Kidney tubule cell (primary cell): ENCODE measurements at regions not wholly inside any gene's neighbourhood (a gene's known extent, or its start where the extent isn't known, plus 50 kb on each side); places are given as distances from the start of the nearest gene placed in this dataset.
"Not testable (repeated sequence)": the region's sequence is repeated elsewhere in the genome, so short reads cannot be mapped to it uniquely, and the experiment has no call there.

Experiments
- DNase-seq: peaks from one replicate; pipeline ENCODE4 v3.0.0-alpha.2; 2018; ENCODE audit warnings: low spot score

DNA sequence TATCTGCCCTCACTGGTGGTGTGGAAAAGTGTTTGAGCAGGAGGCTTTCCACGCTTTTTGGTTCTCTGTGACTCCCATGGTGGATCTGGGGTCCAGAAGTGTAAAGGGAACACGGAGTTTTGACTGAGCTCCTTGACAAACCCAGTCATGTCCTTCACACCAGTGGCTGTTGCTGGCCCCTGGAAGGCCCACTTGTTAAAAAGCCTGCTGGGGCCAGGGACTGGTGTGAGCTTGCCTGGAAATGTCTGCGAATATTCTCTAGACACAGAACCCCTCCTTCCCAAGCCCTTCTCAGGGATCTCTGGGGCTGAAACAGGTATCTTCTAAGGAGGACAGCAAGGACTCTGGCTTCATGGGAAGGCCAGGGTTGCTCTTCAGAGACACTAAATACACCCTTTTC, 343.0 kb downstream of the TCERG1L start:
- no peak for DNase-seq

DNA sequence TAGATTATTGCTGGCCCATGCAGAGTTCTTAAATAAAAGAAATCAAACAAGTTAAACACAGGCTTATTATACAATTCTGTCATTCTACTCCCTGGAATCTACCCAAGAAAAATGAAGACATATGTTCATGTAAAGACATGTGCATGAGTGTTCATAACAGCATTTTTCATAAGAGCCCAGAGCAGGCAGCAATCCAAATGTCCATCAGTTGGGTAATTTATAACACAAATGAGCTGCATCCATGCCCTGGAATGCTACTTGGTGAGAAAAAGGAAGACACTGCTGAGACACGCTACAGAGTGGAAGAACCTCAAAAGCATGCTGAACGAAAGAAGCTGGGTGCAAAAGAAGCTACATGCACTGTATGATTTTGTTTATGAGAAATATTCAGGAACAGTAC, 342.6 kb downstream of the TCERG1L start:
- DNase-seq, result no peak

DNA sequence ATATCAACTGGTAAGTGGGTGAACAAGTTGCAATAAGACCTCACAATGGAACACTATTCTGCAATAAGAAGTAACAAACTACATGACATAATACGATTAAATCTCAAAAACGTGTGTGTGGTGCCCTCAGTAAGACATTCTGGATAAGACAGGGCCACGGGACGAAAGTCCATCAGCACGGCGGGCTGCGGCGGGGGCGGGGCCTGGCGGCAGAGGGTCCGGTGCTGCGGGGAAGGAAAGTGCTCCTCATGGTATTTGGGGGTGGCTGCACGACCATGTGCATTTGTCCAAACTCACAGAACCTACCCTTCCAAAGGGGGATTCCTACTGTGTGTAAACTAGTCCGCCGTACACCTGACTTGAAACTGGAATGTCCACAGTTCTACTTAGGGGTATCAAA, 341.8 kb downstream of the TCERG1L start:
- DNase-seq, result no peak

DNA sequence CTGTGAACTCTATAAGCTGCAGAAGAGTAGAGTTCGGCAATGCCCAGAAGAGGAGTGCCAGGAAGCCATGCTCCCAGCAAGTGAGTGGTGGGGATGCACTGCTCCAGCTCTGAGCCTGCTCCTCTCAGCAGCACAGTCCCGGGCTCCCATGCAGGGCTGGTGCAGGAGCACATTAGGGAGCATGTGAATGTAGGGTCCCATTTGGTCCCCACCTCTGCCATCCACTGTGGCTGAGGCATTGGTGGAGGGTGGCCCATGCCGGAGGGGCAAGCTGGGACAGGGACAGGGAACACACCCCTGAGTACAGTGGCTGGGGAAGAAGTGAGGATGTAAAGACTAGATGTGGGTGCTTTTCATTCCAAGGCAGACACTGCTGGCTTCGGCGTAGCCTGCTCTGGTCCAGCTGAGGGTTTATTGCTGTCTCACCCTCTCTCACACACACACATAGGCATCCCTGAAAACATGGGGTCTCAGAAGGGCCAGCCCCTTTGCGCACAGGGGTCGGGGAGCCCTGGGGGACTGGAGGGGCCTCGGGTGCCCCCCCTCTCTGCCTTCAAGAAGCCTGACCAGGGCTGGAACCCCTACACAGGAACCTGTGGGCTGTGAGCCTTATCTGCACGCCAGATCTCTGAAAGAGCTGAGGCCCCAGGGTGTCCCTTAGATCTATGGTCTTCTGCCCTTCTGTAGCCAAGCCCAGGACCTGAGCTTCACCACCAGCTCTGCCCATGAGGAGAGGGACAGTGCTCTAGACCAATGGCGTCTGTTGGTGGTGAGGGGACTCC, 341.0 kb downstream of the TCERG1L start:
- no peak for DNase-seq

DNA sequence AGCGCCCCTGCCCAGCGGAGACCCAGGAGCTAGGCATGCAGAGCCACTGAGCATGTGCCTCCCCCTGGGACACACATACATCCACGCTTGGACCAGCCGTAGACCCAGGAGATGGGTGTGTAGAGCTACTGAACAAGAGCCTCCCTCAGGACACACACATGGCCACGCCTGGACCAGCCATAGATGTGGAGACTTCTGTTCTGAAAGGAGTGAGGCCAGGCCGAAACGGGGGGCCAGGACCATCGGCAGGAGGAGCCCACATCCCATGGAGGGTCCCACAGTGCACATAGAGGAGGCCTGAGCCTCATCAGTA, 340.4 kb downstream of the TCERG1L start:
- DNase-seq, result no peak

DNA sequence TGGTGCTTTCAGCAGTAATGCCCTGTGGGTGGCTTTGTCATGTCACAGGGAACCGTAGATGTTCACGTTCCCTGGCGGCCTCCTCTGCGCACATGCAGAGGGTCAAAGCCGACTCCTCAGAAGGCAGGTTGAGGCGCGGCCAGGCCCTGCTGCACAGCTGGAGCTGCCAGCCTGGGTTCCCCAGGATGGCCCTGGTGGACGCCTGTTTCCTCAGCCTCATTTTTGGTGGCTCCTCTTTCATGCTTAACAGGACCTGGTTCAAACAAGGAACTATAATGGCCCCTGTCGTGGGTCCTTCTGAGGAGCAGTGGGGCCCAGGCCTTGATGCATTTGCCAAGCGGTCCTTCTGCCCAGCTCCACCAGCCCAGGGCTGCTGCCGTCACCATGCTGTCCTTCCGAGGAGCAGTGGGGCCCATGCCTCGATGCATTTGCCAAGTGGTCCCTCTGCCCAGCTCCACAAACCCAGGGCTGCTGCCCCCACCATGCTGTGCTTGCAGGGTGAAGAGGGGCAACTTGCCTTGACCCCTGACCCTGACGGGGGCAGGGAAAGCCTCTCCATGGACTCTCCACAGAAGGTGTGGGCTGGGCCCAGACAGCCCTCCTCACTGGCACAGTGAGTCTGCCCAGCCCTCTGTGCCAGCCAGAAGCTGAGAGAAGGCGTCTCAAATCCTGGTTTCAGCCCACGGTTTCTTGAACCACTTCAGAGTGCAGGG, 338.2 kb downstream of the TCERG1L start:
- DNase-seq, result no peak

DNA sequence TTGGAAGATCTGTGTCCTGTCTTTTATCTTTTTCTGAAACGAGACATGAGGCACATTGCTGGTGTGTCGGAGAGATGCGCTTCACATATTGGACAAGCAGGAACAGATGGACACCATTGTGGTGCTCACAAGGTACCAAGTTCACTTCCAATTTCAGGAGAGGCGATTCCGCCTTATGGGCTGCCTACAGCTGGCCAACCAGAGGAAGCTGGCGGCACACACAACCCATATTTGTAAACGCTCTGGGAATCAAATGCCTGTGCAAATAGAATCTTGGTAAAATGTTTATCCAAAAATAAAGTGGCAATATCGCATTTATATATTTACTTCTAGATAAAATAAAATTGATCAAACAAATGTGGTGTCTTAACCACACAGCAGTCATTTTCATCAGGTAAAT, 337.4 kb downstream of the TCERG1L start:
- DNase-seq, result no peak

DNA sequence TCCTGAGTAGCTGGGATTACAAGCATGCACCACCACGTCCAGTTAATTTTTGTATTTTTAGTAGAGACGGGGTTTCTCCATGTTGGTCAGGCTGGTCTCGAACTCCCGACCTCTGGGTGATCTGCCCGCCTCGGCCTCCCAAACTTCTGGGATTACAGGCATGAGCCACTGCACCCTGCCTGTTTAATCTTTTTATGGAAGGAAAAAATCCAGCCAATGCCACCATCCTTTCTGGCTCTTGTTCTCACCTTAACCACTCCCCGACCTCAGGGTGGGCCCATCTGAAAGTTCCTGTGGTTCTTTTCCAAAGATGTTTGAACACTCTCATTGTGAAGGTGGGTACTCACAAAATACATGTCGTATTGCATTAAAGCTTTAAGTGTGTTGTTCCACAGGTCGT, 336.2 kb downstream of the TCERG1L start:
- DNase-seq, result not testable (repeated sequence)

DNA sequence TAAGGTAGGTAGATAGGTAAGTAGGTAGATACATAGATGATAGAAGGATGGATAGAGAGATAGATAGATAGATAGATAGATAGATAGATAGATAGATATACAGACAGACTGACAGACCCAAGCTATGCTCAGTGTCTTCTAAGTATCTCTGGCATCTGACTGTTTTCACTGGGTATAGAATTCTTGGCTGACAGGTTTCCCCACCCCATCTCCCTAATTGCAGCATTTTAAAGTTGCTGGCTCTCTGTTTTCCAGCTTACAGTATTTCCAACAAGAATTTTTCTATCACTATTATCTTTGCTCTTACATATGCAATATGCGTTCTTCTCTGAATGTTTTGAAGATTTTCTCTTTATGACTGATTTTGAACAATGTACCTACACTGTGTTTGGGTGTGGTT, 328.7 kb downstream of the TCERG1L start:
- no peak for DNase-seq

DNA sequence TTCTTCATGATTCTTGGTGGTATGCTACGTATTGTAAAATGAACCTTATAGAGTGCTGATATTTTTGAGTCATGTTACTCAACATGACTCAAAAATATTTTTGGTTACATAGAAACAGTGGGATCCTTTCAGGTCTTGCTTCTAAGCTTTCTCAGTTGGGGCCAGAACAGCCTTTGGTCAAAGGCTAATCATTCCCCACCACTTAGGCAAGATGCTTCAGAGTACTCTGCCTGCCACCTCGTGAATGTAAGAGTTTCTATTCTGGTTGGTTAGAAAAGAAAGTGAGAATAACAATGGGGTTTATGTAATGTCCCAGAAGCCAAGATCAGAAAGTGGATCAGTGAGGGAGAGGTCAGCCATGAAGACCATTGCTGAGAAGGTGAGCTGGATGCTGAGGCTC, 327.8 kb downstream of the TCERG1L start:
- no peak for DNase-seq

DNA sequence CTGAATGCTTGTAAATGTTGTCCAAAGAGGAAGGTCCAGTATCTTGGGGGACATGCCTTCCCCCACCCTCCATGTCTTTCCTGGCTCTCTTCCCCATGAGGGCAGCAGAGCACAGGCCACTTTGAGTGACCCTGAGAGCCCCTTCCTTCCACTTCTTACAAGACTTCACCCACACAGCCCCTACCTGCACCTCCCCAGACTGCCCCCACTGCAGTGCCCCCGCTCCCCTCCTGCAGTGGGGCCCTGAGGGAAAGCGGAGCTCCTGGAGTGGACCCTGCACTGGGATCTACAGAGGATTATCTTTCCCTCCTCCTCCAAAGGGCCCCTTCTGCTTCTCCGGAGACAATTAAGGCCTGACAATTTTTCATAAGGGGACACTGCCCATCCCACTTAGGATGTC, 326.8 kb downstream of the TCERG1L start:
- no peak for DNase-seq

DNA sequence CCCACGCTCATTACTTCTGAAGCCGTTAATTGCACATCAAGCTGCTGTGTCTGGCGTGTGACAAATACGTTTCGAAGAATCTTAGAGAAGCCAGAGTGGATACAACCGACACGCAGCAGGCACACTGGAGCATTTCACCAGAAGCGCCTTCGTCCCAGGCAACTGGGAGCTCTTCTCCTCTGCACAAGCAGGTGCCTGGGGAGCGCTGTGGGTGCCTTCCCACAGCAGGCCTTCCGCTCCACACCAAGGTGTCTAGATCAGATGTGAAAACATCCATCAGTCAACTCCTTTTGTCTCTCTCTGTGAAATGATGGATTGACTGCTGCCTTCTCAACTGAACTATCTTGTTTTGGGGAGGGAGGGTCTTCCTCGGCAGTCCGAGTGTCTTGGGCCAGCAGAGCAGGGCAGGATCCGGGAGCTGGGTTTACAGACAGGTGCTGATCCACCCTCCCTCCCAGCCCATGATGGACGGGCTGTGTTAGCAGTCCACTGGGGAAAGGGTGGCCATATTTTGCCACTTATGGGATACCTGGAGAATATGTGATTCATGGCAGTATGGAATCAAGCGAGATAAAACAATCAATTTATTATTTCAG, 326.3 kb downstream of the TCERG1L start:
- DNase-seq, result no peak

DNA sequence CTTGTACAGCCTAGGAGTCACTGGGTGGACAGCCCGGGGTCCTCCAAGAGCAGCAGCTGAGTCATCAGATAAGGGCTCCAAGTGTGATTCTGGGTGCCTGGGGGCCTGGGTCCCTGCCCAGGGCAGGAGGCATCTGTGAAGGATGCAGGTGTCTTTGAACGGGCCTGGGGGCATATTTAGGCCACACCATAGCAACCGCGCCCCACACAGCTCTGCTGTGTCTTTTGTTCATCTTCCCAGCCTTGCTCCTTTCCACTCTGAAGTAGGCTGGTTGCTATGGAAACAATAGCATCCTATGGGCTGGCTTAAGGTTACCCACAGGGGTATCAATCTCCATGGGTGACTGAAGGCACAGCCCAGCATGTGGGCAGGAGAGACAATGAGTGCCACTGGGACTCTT, 324.7 kb downstream of the TCERG1L start:
- DNase-seq, result no peak

DNA sequence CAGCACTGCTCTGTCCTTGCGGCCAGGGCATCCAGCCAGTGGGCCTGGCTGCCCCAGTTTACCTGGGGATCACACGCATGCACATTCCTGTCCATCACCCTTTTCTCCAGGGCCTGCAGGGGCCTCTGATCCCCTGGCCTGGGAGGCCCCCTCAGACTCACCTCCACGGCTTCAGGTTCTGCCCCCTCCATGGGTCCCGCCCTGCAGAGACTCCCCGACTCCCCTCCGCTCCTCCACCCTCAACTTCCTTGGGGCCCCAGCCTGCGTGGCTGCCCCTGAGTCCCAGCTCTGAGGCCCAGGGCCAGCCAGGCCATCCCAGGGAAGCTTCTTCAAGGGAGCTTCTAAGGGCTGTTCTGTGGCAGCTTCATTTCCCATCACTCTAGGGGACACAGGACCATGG, 324.1 kb downstream of the TCERG1L start:
- no peak for DNase-seq

DNA sequence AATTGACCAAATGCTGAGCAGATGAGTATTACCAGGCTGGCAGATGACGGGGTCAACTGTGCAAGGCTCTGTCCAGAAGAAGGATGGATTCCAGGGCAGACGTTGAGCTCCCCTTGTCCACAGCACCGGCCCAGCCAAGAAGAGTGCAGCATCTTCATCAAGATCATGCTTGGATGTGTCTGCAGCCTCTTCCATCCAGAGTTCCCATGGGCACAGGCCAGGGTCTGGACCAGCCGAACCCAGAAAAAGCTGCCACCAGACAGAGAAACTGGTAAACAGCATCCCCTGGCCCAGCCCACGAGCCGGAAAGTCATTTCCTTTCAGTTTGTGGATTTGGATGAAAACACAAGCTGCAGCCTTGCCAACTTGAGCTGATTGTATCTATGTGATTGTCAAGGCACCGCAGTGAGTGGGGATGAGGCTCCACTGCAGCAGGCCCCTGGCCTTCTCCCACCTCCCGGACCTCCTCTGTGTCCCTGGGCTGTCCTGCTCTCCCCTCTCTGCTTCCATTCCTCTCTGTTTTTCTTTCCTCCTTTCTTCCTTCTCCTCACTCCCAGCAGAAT, 321.8 kb downstream of the TCERG1L start:
- no peak for DNase-seq

DNA sequence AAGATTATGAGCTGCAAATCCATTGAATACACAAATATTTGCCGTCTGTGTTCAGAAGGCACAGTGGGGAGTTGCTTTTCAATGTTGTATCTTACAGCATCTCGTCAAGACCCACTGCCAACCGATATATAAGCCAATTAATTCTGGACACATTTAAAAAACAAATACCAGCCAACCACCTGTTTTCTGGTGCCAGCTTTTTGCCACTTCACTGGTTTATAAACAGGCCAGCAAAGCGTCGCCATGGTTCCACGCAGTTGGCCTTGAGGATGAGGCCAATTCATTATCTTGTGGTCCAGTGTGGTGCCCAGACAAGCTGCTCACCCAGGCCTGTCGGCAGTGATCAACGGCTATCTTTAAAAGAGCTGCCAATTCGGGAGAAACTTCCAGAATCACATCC, 321.0 kb downstream of the TCERG1L start:
- no peak for DNase-seq

DNA sequence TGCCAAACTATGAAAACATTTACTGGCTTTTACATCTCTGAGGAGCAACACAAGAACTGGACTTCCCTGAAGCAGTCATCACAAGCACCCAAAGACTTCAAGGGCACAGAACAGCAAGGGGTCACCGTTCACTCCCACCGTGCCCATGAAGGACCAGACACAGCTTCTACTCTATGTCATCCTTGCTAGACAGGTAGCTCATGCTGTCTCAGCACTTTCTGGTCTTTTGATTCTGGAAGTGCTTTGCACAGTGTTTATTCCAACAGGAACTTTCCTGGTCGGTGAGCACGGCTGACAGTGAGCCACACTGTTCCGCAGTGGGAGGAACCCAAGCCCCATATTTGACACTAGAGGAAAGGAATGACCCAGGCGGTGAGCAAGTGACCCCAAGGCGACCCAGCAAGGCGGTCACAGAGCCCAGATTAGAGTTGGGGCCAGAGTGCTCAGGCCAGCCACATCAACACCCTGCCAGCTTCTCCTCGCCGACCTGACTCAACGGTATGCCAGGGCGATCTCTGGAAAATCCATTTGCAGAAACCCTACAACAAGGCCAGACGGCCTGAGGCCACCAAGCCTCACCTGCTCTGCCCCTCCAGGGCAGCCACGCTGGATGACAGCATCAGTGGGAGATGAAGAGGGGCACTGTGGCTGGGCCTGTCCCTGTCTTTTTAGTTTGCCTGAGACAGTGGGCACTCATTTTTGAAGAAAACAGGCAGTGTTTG, 318.6 kb downstream of the TCERG1L start:
- no peak for DNase-seq

DNA sequence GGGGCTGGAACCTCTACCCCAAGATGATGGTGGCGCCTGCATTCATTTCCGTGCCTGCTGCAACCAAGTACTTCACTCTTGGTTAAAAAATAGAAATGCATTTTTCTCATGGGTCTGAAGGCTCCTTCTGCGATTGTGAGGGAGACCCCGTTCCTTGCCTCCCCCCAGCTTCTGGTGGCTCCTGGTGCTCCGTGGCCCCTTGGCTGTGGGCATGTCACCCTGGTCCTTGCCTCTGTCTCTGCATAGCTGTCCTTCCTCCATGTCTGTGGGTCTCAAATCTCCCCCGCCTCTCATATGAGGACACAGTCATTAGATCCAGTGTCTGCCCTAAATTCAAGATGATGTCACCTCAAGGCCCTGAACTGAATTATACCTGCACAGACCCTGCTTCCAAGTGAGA, 317.9 kb downstream of the TCERG1L start:
- no peak for DNase-seq

DNA sequence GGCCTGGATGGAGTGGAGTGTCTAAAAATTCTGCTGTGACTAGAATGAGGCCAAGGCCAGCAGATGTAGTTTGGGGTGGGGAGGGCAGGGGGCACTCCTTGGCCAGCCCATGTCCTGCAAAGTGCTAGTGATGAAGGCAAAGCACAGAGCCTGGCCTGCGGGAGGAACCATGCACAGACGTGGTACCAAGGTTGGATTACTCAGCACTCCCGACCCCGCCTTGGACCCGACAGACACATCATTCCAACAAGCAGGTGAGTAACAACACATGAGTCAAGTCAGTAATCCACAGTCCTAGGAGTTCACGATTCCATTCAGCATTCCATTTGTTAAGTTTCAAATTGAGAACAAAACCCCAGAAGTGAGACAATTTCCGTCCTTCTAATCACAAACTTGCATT, 317.3 kb downstream of the TCERG1L start:
- DNase-seq, result no peak

DNA sequence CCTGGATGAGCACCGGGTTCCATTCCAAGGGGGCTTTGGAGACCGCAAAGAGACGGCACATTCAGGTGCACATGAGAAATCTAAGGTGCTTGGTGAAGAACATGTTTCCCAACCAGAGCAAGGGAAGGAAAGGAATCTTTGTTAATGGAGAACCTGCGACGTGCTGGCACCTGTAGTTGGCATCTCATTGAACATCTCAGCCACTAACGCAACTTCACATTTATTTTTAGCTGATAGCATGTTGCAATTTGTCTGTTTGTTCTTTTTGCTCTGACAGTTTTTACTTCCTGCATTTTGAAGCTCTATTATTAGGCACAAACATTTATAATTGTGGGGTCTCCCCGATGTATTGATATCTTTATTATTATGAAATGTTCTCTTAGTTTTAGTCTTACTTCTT, 316.7 kb downstream of the TCERG1L start:
- DNase-seq, result no peak

DNA sequence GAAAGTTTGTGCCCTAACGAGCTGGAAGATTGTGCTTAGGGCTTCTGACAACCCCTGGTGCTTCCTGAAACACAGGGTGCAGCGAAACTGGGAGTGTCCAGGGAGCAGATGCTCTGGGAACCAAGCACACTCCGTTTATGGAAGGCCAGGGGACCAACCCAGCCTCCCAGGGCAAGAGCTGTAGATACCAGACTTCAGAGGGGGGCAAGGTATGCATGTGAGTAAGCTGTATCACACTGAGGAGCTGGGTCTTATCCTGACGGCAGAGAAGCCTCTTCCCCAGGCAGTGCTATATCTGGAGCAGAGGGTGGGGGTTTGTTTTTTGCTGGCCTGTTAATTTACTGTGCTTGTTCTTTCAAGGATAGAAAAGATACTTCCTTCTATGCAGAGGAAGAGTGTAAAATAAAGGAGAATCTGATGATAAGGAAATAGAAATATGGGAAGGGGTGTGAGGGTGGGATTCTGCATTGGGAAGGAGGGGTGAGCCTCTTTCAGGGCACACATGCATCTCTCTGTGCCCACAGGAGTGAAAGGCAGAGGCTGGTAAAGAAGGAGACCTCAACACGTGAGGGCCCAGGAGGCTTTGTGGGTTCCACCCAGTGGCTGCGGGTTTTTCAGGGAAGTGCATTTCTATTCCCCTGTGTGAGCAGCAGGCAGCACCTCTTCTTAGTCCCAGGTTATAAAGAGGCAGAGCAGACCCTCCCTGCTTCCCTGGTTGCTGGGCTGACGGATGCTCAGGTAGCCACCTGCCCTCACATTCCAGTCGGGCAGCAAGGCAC, 314.1 kb downstream of the TCERG1L start:
- DNase-seq, result no peak

DNA sequence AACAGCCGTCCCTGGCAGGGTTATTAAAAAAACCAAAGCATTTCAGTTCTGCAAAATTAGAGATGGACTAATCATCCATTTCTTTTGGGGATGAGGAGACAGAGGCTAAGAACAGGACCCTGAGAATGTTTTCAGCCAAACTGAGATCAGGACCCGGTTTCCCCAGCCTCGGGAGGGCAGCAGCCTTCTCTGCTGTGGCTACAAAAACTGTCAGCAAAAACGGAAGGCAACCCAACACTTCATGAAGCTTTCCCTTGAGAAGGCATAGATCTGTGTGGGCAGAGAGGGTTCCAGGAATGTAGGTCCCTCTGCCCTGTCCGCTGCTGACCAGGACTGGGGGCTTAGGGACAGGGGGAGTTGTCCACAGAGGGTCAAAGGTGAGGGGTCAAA, 313.5 kb downstream of the TCERG1L start:
- DNase-seq, result no peak
